Kidney glomerular epithelial cell (primary cell): ENCODE measurements at regions not wholly inside any gene's neighbourhood (a gene's known extent, or its start where the extent isn't known, plus 50 kb on each side); places are given as distances from the start of the nearest gene placed in this dataset.
"Not testable (repeated sequence)": the region's sequence is repeated elsewhere in the genome, so short reads cannot be mapped to it uniquely, and the experiment has no call there.

Experiments
- DNase-seq: peaks from one replicate; lab custom pipeline; 2025; lab: John Stamatoyannopoulos, UW

GRCh38 chrX:94612140-94612539, 938.1 kb downstream of the FAM133A start:
- no peak for DNase-seq

- DNase-seq: no peak
These were observed 959.2 kb downstream of the FAM133A start for GRCh38 chrX:94633237-94633636.

DNA sequence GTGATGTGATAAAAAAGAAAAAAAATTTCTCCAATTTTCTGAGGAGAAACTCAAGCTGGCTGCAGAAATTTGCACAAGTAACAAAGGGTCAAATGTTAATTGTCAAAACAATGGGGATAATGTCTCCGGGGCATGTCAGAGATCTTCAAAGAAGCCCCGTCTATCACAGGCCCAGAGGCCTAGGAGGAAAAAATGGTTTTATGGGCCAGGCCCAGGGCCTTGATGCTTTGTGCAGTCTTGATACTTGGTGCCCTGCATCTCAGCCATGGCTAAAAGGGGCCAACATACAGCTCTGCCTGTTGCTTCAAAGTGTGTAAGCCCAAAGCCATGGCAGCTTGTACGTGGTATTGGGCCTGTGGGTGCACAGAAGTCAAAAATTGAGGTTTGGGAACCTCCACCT, 961.0 kb downstream of the FAM133A start:
- no peak for DNase-seq

DNA sequence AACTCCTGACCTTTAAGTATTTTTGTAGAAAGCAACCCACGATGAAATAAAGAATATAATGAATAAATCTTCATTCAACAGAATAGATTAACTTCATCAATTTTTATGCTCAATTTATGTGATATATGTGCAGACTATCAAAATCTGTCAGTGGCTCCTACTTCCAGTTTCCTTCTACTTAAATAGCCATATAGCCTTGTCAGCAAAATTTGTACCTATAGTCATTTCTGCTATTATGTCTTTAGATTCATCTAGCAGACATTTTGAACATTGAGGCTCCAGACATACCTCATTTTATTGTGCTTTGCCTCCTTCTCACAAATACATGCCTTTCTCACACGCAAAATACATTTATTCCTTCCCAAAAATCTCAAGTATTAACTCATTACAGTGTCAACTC, 971.7 kb downstream of the FAM133A start:
- no peak for DNase-seq

DNA sequence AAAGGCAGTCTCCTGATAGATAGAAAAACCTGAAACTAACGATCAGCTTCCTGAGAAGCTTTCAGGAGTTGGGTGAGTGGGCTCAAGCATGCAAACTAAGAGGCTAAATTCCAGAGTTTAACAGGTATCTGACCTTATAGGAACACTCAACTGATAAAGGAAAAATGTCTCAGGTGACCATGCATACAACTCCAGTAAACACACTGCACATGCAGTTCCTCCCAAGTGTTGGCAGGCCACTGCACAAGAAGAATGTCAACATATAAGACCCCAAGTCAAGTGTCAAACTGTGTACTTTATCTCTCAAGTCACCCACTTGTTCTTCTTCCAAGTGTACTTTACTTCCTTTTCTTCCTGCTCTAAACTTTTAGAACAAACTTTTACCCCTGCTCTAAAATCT, 981.2 kb downstream of the FAM133A start:
- DNase-seq: no peak

- no peak for DNase-seq
These were observed 988.7 kb downstream of the FAM133A start for GRCh38 chrX:94662689-94663088.

DNA sequence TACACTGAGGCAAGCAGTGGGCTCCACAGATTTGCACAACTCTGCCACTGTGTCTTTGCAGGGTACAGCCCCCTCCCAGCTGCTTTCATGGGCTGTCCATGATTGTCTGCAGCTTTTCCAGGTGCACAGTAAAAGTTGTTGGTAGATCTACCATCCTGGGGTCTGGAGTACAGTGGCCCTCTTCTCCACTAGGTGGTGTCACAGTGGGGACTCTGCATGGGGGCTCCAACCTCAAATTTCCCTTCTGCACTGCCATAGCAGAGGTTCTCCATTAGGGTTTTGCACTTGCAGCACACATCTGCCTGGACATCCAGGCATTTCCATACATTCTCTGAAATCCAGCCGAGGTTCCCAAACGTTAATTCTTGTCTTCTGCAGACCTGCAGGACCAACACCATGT, 1002.3 kb downstream of the FAM133A start:
- no peak for DNase-seq

DNA sequence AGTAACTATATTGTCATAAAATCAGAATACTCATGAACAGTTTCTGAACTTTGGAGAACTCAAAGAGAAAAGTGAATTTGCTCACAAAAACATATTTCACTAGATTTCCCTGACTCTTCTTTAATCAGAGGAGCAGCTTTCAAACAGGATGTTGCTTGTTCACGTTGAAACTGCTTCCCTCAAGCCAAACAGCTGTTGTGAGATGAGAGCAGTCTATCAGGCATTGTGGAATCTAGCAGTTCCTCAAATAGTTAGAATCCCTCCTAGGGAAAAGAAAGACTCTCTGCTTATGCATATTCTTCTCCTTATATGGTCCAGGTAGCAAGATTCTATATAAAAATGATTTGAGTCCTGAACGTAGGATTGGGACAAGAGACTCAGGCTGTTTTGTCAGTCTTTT, 1012.1 kb downstream of the FAM133A start:
- no peak for DNase-seq

GRCh38 chrX:94695910-94696309, 1021.9 kb downstream of the FAM133A start:
- DNase-seq: no peak

DNA sequence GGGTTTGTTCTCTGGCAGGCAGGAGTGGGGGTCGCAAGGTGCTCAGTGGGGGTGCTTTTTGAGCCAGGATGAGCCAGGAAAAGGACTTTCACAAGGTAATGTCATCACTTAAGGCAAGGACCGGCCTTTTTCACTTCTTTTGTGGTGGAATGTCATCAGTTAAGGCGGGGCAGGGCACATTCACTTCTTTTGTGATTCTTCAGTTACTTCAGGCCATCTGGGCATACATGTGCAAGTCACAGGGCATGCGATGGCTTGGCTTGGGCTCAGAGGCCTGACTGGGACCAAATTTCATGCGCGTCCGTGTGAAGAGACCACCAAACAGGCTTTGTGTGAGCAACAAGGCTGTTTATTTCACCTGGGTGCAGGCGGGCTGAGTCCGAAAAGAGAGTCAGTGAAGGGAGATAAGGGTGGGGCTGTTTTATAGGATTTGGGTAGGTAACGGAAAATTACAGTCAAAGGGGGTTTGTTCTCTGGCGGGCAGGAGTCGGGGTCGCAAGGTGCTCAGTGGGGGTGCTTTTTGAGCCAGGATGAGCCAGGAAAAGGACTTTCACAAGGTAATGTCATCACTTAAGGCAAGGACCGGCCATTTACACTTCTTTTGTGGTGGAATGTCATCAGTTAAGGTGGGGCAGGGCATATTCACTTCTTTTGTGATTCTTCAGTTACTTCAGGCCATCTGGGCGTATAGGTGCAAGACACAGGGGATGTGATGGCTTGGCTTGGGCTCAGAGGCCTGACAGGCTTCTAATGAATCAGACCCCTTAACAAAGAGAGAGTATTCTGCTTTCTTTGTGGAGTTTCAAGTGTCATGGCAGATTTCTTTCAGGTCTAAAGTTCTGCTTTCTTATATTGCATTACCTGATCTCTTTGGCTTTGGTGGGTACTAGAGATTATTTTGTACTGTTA, 1030.6 kb downstream of the FAM133A start:
- not testable (repeated sequence) for DNase-seq

DNA sequence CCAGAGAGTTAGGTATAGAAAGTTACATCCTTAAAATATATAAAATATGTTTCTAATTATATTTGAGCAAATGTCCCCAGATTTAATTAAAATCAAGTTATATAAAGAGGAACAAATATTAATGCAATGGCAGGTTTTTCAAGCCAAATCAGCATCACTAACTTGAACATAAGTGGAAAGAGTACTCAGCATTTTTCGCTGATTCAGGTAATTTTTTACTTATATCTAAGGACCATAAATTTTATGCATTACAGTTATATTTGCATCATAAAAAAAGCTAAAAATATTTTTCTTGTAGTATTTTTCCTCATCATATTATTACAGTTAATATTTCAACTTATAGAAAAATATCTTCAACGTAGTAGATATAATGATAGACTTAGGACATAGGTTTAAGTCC, 1047.4 kb downstream of the FAM133A start:
- no peak for DNase-seq

DNA sequence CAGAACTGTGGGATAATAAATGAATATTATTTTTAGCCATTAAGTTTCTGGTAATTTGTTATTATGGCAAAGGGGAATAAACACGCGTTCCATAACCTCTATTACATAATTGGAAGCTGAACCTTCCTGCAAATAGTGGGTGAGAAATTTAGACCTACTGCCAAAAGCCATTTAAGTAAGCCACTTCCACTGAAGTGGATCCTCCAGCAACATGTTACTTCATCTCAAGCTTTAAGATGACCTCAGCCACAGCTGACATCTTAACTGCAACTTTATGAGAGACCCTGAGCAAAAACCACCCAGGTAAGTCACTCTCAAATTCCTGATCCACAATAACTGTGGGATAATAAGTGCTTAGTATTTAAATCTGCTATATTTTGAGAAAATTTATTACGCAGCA, 1048.6 kb downstream of the FAM133A start:
- no peak for DNase-seq

- no peak for DNase-seq
These were observed 1068.8 kb downstream of the FAM133A start for GRCh38 chrX:94742772-94743171.

GRCh38 chrX:94743478-94743877, 1069.5 kb downstream of the FAM133A start:
- no peak for DNase-seq

GRCh38 chrX:94744786-94745185, 1070.8 kb downstream of the FAM133A start:
- DNase-seq: no peak

GRCh38 chrX:94751611-94752010, 1077.6 kb downstream of the FAM133A start:
- no peak for DNase-seq

DNA sequence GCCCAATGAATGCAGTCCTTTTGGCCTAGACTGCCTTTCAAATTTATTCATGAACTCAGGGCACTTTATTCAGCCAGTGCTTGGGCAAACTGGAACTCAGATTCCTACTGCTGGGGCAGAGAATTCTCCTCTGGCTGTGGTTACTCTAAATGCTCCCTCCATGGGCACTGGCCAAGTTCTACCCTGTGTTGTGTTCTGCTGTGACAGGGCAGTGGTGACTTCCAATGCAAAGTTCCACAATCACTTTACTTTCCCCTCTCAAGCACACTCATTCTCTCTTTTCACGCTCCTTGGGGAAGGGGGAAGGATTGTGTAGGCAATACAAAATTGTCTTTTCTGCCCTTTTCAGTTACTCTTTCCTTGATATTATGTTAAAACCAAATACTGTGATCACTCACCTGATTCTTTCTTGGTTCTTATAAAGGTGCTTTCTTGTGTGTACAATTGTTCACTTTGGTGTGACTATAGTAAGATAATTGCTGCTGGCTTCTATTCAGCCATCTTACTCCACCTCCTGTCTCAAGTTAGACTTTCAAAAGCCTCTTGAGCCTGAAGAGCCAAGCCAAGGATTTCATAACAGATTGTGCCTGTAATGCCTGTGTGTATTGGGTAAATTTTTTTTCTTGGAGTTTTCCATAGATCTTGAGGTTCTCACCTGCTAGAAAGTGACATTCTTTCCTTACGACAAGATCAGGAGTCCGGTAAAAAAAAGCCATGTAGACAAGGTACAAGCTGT, 1078.6 kb downstream of the FAM133A start:
- no peak for DNase-seq

DNA sequence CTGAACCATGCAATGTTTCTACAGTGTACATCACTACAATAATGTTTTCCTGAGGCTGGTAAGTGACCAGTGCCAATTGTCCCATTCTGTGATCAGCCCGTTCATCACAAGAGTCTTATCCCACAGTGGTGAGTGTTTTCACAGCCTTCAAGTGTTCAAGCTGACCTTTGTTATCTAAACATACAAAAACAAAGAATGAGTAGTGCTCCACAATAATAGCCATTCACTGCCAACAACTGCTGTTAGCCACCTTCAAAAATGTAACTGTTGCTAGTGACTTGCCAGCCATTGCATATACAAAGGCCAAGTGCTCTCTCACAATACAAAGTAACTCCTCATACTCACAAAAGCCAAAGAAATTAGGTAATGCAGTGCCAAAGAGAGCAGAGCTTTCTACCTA, 1084.1 kb downstream of the FAM133A start:
- no peak for DNase-seq

DNA sequence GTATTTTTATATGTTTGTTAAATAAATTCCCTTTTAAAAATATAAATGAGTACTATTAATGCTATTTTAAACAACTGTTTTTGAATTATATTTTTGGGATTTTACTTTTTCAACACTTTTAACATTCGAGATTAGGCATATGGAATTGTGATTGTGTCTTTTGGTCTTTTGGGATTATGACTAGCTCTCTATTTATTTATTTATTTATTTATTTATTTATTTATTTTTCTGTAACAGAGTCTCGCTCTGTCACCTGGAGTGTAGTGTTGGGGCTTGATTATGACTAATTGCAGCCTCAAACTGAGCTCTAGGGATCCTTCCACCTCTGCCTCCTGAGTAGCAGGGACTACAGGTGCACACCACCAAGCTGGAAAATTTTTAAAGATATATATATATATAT, 1101.6 kb downstream of the FAM133A start:
- no peak for DNase-seq

DNA sequence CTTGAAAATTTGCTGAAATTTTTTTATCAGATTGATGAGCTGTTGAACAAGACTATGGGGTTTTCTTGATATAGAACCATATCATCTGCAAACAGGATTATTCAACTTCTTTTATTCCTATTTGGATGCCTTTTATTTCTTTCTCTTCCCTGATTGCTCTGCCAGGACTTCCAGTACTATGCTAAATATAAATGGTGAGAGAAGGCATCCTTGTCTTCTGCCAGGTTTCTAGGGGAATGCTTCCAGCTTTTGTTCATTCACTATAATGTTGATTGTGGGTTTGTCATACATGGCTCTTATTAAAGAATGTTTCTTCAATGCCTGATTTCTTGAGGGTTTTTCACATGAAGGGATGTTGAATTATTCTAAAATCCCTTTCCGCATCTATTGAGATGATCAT, 1139.5 kb downstream of the FAM133A start:
- no peak for DNase-seq

GRCh38 chrX:94814216-94814615, 1140.2 kb downstream of the FAM133A start:
- DNase-seq: no peak

- no peak for DNase-seq
These were observed 1156.7 kb downstream of the FAM133A start for GRCh38 chrX:94830717-94831116.

DNA sequence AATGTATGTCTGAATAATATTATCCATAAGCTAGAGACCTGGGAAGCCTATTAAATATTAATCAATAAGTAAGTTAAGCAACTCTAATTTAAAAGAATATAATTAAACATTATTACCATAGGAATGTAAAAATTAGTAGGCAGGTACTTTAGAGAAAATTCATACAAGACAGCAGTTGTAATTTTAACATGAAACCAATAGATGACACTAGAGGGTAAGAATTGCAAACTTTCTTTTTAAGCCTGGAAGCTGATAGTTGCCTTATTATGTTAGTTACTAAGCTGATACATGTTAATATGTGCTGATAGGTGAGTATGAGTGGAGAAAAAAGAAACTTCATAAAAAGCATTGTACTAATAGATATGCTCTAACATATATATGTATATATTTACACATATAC, 1157.4 kb downstream of the FAM133A start:
- DNase-seq: peak; percentile 0
